GM23338 (cell line): ENCODE measurements at regions not wholly inside any gene's neighbourhood (a gene's known extent, or its start where the extent isn't known, plus 50 kb on each side); places are given as distances from the start of the nearest gene placed in this dataset.

Experiments used
- EZH2 ChIP-seq: fragments of 200-600 bp; sonication (generic); IDR thresholded peaks from one replicate; pipeline ENCODE4 v1.8.0; 2017; ENCODE audit warnings: antibody characterized with exemption, mild to moderate bottlenecking, low read depth; ENCODE audit not compliant: unreplicated experiment
- POLR2AphosphoS5 ChIP-seq: IDR thresholded peaks from 2 replicates; pipeline ENCODE4 v1.6.1; 2016; ENCODE audit warnings: antibody characterized with exemption, low read depth
- ZNF331 ChIP-seq: fragments of 250-450 bp; sonication (Bioruptor Pico); IDR thresholded peaks from 2 replicates; pipeline ENCODE4 v1.5.0; 2020; ENCODE audit warnings: low read depth, mild to moderate bottlenecking, moderate library complexity
- TF ChIP-seq, protein P1 (sequence below), 2 experiments: fragments of 200-600 bp in 1 of 2; sonication (generic) in 1 of 2; conservative IDR thresholded peaks; 2 replicates each; pipeline versions ENCODE4 v1.5.1 to v1.6.1; 2016 to 2017; ENCODE audit warnings: antibody characterized with exemption in 2 of 2, low read depth in 2 of 2, mild to moderate bottlenecking in 2 of 2, moderate library complexity in 1 of 2

DNA sequence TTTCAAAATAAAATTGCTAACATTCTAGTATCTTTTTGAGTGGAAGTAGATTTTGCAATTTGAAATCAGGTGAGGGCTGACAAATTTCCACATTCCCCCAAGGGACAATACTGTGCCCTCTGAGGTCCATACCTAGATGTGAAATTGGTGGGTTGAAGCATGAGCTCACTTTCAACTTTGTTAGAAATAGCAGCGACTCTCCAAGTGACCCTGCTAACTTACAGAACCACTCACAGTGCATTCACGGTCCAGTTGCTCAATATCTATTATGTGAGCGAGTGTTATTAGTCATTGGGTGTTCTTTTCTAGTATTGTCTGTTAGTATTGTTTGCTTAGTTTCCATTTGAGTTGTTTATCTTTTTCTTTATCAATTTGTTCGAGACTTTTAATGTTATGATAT lies 53.6 kb upstream of the ASB17 start:
- TF ChIP-seq, protein P1, sequence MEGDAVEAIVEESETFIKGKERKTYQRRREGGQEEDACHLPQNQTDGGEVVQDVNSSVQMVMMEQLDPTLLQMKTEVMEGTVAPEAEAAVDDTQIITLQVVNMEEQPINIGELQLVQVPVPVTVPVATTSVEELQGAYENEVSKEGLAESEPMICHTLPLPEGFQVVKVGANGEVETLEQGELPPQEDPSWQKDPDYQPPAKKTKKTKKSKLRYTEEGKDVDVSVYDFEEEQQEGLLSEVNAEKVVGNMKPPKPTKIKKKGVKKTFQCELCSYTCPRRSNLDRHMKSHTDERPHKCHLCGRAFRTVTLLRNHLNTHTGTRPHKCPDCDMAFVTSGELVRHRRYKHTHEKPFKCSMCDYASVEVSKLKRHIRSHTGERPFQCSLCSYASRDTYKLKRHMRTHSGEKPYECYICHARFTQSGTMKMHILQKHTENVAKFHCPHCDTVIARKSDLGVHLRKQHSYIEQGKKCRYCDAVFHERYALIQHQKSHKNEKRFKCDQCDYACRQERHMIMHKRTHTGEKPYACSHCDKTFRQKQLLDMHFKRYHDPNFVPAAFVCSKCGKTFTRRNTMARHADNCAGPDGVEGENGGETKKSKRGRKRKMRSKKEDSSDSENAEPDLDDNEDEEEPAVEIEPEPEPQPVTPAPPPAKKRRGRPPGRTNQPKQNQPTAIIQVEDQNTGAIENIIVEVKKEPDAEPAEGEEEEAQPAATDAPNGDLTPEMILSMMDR (conservative IDR thresholded peaks at IDR 0.05; ENCODE audit: low read depth in 2 of 2): no peak
- TF ChIP-seq POLR2AphosphoS5 (no peak), ZNF331 (CRISPR knock-in tag) (no peak), EZH2 (no peak)
